HUDEP-2 (cell line): ENCODE measurements at regions not wholly inside any gene's neighbourhood (a gene's known extent, or its start where the extent isn't known, plus 50 kb on each side); places are given as distances from the start of the nearest gene placed in this dataset.
"Not testable (repeated sequence)": the region's sequence is repeated elsewhere in the genome, so short reads cannot be mapped to it uniquely, and the experiment has no call there.

Experiments
- DNase-seq, 76 experiments: peaks; one replicate each; lab custom pipeline; 2025; ENCODE audit not compliant: unreplicated experiment in 76 of 76; lab: John Stamatoyannopoulos, UW

GRCh38 chr18:38496222-38496793, 930.7 kb upstream of the CELF4 start:
- peak in 1 of 76 experiments; percentile 31 for DNase-seq

- no peak for DNase-seq
Observed at GRCh38 chr18:38494065-38494464, 928.5 kb upstream of the CELF4 start.

- DNase-seq: no peak
Observed at GRCh38 chr18:38491195-38491594, 925.6 kb upstream of the CELF4 start.

- not testable (repeated sequence) for DNase-seq
Observed at GRCh38 chr18:38489721-38490120, 924.1 kb upstream of the CELF4 start.

GRCh38 chr18:38487521-38487920, 921.9 kb upstream of the CELF4 start:
- DNase-seq: no peak

- no peak for DNase-seq
Observed at GRCh38 chr18:38483326-38483725, 917.7 kb upstream of the CELF4 start.

- no peak for DNase-seq
Observed at GRCh38 chr18:38481576-38481975, 916.0 kb upstream of the CELF4 start.

GRCh38 chr18:38475686-38476085, 910.1 kb upstream of the CELF4 start:
- DNase-seq: peak in 42 of 76 experiments; percentile 1 to 69 (median 24)

- DNase-seq: no peak
Observed at GRCh38 chr18:38473535-38473934, 907.9 kb upstream of the CELF4 start.

GRCh38 chr18:38470421-38470820, 904.8 kb upstream of the CELF4 start:
- DNase-seq: no peak

- no peak for DNase-seq
Observed at GRCh38 chr18:38466426-38466825, 900.8 kb upstream of the CELF4 start.

GRCh38 chr18:38464024-38464423, 898.4 kb upstream of the CELF4 start:
- DNase-seq: no peak

- peak in 73 of 76 experiments; percentile 28 to 96 (median 79) for DNase-seq
Observed at GRCh38 chr18:38460657-38461056, 895.1 kb upstream of the CELF4 start.

- DNase-seq: no peak
Observed at GRCh38 chr18:38459131-38459994, 893.8 kb upstream of the CELF4 start.

- no peak for DNase-seq
Observed at GRCh38 chr18:38458698-38459097, 893.1 kb upstream of the CELF4 start.

- no peak for DNase-seq
Observed at GRCh38 chr18:38456253-38456652, 890.7 kb upstream of the CELF4 start.

- no peak for DNase-seq
Observed at GRCh38 chr18:38454764-38455469, 889.3 kb upstream of the CELF4 start.

- DNase-seq: no peak
Observed at GRCh38 chr18:38453880-38454279, 888.3 kb upstream of the CELF4 start.

- DNase-seq: peak in 34 of 76 experiments; percentile 5 to 80 (median 52)
Observed at GRCh38 chr18:38450876-38451275, 885.3 kb upstream of the CELF4 start.

GRCh38 chr18:38445804-38446145, 880.2 kb upstream of the CELF4 start:
- no peak for DNase-seq

GRCh38 chr18:38444971-38445803, 879.6 kb upstream of the CELF4 start:
- DNase-seq: no peak
